Liver (tissue), 7 donors: ENCODE measurements at regions not wholly inside any gene's neighbourhood (a gene's known extent, or its start where the extent isn't known, plus 50 kb on each side); places are given as distances from the start of the nearest gene placed in this dataset.

ENCODE experiments used
- DNase-seq: peaks from one replicate; pipeline ENCODE4 v3.0.0-alpha.2; 2017; ENCODE audit warnings: low spot score
- H3K27ac ChIP-seq, 2 donors: one replicate each; pipeline ENCODE4 v1.7.0; 2013; ENCODE audit warnings: inconsistent platforms in 2 of 2, low read length in 2 of 2, control low read depth in 1 of 2, low read depth in 1 of 2, mild to moderate bottlenecking in 1 of 2
- H3K27me3 ChIP-seq, 4 donors: one replicate each; pipeline versions ENCODE4 v1.6.1 to v1.7.0; 2013; ENCODE audit warnings: low read length in 3 of 4, inconsistent platforms in 1 of 4, mild to moderate bottlenecking in 1 of 4, moderate library complexity in 1 of 4; ENCODE audit not compliant: control insufficient read depth in 4 of 4, insufficient read depth in 4 of 4
- H3K36me3 ChIP-seq, 4 donors: one replicate each; pipeline versions ENCODE4 v1.6.1 to v1.7.0; 2013; ENCODE audit warnings: low read length in 3 of 4, mild to moderate bottlenecking in 3 of 4, low read depth in 1 of 4, moderate library complexity in 1 of 4; ENCODE audit not compliant: control insufficient read depth in 4 of 4, insufficient read depth in 3 of 4
- H3K4me1 ChIP-seq, 4 donors: one replicate each; pipeline versions ENCODE4 v1.6.1 to v1.7.0; 2013; ENCODE audit warnings: low read length in 3 of 4, mild to moderate bottlenecking in 3 of 4, moderate library complexity in 1 of 4; ENCODE audit not compliant: control insufficient read depth in 4 of 4, insufficient read depth in 4 of 4
- H3K4me3 ChIP-seq, 3 donors: one replicate each; pipeline versions ENCODE4 v1.6.1 to v1.7.0; 2013; ENCODE audit warnings: low read length in 3 of 3, control low read depth in 1 of 3, low read depth in 1 of 3, mild to moderate bottlenecking in 1 of 3
- H3K9ac ChIP-seq, 2 donors: one replicate each; pipeline ENCODE4 v1.7.0; 2013; ENCODE audit warnings: low read length in 2 of 2, mild to moderate bottlenecking in 2 of 2, moderate library complexity in 2 of 2, control low read depth in 1 of 2, low read depth in 1 of 2
- H3K9me3 ChIP-seq, 4 donors: one replicate each; pipeline versions ENCODE4 v1.6.1 to v1.7.0; 2013; ENCODE audit warnings: low read length in 3 of 4; ENCODE audit not compliant: control insufficient read depth in 4 of 4
- EGR1 ChIP-seq, 2 donors: IDR thresholded peaks; 2 replicates each; pipeline ENCODE4 v1.6.1; 2016 to 2018; ENCODE audit warnings: antibody characterized with exemption in 2 of 2, low read depth in 2 of 2
- FOXA2 ChIP-seq: IDR thresholded peaks from 2 replicates; pipeline ENCODE4 v1.6.1; 2016; ENCODE audit warnings: antibody characterized with exemption
- GABPA ChIP-seq, 2 donors: IDR thresholded peaks in 1 of 2; conservative IDR thresholded peaks in 1 of 2; 2 replicates each; pipeline ENCODE4 v1.6.1; 2016; ENCODE audit warnings: antibody characterized with exemption in 2 of 2, mild to moderate bottlenecking in 1 of 2, moderate library complexity in 1 of 2
- HNF4A ChIP-seq, 2 donors: conservative IDR thresholded peaks; 2 replicates each; pipeline ENCODE4 v1.6.1; 2016; ENCODE audit warnings: antibody characterized with exemption in 2 of 2, mild to moderate bottlenecking in 2 of 2
- HNF4G ChIP-seq: IDR thresholded peaks from 2 replicates; pipeline ENCODE4 v1.6.1; 2016; ENCODE audit warnings: antibody characterized with exemption
- JUND ChIP-seq, 2 donors: IDR thresholded peaks; 2 replicates each; pipeline ENCODE4 v1.6.1; 2016; ENCODE audit warnings: antibody characterized with exemption in 2 of 2
- NR2F2 ChIP-seq: IDR thresholded peaks from 2 replicates; pipeline ENCODE4 v1.6.1; 2016; ENCODE audit warnings: antibody characterized with exemption
- RAD21 ChIP-seq, 2 donors: IDR thresholded peaks; 2 replicates each; pipeline ENCODE4 v1.6.1; 2016; ENCODE audit warnings: antibody characterized with exemption in 2 of 2, mild to moderate bottlenecking in 2 of 2
- RXRA ChIP-seq, 2 donors: IDR thresholded peaks; 2 replicates each; pipeline ENCODE4 v1.6.1; 2017 to 2018; ENCODE audit warnings: antibody characterized with exemption in 2 of 2, mild to moderate bottlenecking in 1 of 2
- SP1 ChIP-seq: IDR thresholded peaks from 2 replicates; pipeline ENCODE4 v1.6.1; 2018; ENCODE audit warnings: antibody characterized with exemption, mild to moderate bottlenecking
- TAF1 ChIP-seq: conservative IDR thresholded peaks from 2 replicates; pipeline ENCODE4 v1.6.1; 2016; ENCODE audit warnings: antibody characterized with exemption, mild to moderate bottlenecking
- YY1 ChIP-seq: IDR thresholded peaks from 2 replicates; pipeline ENCODE4 v1.6.1; 2016; ENCODE audit warnings: antibody characterized with exemption, mild to moderate bottlenecking
- WGBS: extraction: QIAGEN DNeasy Blood & Tissue Kit; methylation state at CpG from one replicate; pipeline ENCODE4 v1.1.7; 2013; 5-methylcytosine and 5-hydroxymethylcytosine counted together
- TF ChIP-seq, protein P1 (sequence below): IDR thresholded peaks from 2 replicates; pipeline ENCODE4 v1.6.1; 2016; ENCODE audit warnings: antibody characterized with exemption
- TF ChIP-seq, protein P2 (sequence below): IDR thresholded peaks from 2 replicates; pipeline ENCODE4 v1.6.1; 2016; ENCODE audit warnings: antibody characterized with exemption
- donor health status: healthy.
- donor health status: healthy.
- donor health status: healthy.
- donor health status: healthy.

DNA sequence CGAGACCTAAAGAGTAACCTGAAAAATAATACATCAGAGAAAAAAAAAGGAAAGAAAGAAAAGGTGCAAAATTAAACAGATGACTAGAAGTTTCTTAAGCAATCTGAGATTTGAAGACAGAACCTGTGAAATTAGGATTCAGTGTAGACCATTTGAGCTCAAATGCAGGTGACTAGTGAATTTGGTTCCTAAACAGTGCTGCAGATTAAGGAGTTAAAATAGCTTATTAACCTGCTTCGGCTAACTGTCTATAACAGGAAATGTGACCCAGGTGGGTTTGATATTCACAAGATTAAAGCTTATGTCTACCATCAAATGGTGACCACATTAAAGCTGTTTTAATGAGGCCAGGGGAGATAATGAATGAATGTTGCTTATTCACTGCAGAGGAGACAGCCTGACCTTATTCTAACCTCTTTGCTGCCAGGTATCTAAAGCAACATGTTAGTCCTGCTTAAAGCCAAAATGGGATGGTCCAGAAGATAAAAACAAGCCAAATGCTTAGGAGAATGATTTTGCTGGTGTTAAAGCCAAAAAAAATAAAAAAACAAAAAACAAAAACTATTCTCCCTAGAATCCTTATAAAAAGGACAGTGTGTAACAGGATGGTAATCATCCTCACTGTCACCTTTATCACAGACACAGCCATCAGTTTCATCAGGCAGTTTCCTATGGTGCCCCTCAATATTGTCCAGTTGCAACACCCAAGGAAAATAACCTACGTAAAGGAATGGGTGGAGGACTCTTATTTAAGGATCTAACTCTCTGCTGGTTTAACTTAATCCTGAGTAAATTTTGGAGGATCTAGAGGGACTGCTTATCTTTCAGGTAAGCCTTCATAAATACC, 769.0 kb upstream of the ZEB2 start:
- H3K9me3 ChIP-seq: no peaks in the 10 kb centered on the region
- no peak for DNase-seq
- H3K4me1 ChIP-seq: no peaks in the 10 kb centered on the region
- 81% methylated on average over 3 of the region's 3 CpGs for WGBS
- no peak overlapping the region for H3K4me3 ChIP-seq
- no peak overlapping the region for H3K9ac ChIP-seq
- TF ChIP-seq, protein P1, sequence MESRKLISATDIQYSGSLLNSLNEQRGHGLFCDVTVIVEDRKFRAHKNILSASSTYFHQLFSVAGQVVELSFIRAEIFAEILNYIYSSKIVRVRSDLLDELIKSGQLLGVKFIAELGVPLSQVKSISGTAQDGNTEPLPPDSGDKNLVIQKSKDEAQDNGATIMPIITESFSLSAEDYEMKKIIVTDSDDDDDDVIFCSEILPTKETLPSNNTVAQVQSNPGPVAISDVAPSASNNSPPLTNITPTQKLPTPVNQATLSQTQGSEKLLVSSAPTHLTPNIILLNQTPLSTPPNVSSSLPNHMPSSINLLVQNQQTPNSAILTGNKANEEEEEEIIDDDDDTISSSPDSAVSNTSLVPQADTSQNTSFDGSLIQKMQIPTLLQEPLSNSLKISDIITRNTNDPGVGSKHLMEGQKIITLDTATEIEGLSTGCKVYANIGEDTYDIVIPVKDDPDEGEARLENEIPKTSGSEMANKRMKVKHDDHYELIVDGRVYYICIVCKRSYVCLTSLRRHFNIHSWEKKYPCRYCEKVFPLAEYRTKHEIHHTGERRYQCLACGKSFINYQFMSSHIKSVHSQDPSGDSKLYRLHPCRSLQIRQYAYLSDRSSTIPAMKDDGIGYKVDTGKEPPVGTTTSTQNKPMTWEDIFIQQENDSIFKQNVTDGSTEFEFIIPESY: no peak
- TF ChIP-seq TAF1 (no peak), RAD21 (IDR thresholded peaks at IDR 0.05) (no peak), HNF4G (no peak), NR2F2 (no peak), HNF4A (conservative IDR thresholded peaks at IDR 0.05) (no peak), SP1 (no peak), JUND (IDR thresholded peaks at IDR 0.05) (no peak), EGR1 (IDR thresholded peaks at IDR 0.05; ENCODE audit: low read depth in 2 of 2) (no peak), YY1 (no peak)
- TF ChIP-seq, protein P2, sequence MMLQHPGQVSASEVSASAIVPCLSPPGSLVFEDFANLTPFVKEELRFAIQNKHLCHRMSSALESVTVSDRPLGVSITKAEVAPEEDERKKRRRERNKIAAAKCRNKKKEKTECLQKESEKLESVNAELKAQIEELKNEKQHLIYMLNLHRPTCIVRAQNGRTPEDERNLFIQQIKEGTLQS: no peak
- no peaks in the 10 kb centered on the region for H3K27me3 ChIP-seq
- no peak overlapping the region for H3K27ac ChIP-seq
- H3K36me3 ChIP-seq: no peaks in the 10 kb centered on the region

DNA sequence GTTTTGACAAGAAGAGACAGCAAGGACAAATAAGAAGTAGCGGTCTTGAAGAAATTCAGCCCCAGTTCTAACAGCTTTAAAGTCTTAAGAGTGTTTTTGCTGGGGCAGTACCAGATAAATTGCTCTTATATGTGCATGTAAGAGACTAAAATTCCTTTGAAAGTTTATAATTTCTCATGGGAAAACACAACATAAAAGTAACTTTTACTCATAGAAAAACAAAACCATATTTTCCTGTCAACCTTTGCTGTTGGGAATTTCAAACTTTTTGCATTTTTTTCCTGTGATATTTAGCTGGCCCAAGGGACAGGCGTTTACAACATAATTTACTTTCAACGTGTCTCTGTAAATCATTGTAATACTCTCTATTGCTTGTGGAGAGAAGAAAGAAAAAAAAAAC, 767.8 kb upstream of the ZEB2 start:
- no peaks in the 10 kb centered on the region for H3K27me3 ChIP-seq
- H3K9me3 ChIP-seq: no peaks in the 10 kb centered on the region
- H3K4me3 ChIP-seq: no peak overlapping the region
- no peak for DNase-seq
- no peaks in the 10 kb centered on the region for H3K36me3 ChIP-seq
- no peaks in the 10 kb centered on the region for H3K4me1 ChIP-seq
- no peak for TF ChIP-seq JUND (IDR thresholded peaks at IDR 0.05)
- no peak overlapping the region for H3K27ac ChIP-seq
- no peak overlapping the region for H3K9ac ChIP-seq
- 53% methylated on average over 3 of the region's 3 CpGs for WGBS

DNA sequence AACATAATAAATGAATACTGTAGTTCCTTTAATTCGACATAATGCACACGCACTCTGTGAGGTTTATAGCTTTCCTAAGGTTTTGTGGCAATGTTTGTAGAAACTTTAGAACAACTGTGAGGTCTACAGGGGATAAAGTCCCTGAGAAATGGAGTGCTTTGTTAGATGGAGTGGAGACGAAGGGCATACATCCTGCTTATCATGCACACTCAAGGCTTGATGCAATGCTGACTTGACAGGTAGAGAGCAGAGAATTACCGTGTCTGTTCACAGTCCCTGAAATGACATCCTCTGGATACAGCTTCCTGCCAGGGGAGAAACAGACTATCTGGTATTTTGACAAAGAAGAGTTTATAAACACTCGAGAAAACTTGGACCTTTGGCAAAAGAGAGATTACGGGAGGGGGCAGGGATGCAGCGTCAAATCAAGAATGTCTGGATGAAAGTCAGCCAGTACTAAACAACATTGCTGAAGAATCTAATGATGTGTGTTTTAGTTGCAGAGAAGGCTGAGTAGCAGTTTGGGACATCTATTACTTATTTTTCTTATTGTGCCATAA, 766.9 kb upstream of the ZEB2 start:
- TF ChIP-seq HNF4G: no peak
- TF ChIP-seq EGR1 (IDR thresholded peaks at IDR 0.05; ENCODE audit: low read depth in 2 of 2): no peak
- no peak for TF ChIP-seq GABPA (IDR thresholded peaks at IDR 0.05 in 1 of 2, conservative IDR thresholded peaks at IDR 0.05 in 1 of 2)
- TF ChIP-seq HNF4A (conservative IDR thresholded peaks at IDR 0.05): no peak
- no peak for TF ChIP-seq NR2F2
- no peak for TF ChIP-seq RXRA (IDR thresholded peaks at IDR 0.05)
- TF ChIP-seq YY1: no peak
- no peak for TF ChIP-seq FOXA2
- H3K4me3 ChIP-seq: no peak overlapping the region
- WGBS: 69% methylated on average over 7 of the region's 7 CpGs
- no peak overlapping the region for H3K9ac ChIP-seq
- no peak overlapping the region for H3K27ac ChIP-seq
- no peaks in the 10 kb centered on the region for H3K36me3 ChIP-seq
- H3K27me3 ChIP-seq: no peaks in the 10 kb centered on the region
- no peaks in the 10 kb centered on the region for H3K9me3 ChIP-seq
- no peaks in the 10 kb centered on the region for H3K4me1 ChIP-seq
- no peak for DNase-seq
